ENCODE measurements at regions not wholly inside any gene's neighbourhood (a gene's known extent, or its start where the extent isn't known, plus 50 kb on each side); places are given as distances from the start of the nearest gene placed in this dataset.
"Not testable (repeated sequence)": the region's sequence is repeated elsewhere in the genome, so short reads cannot be mapped to it uniquely, and the experiment has no call there.

- DNase-seq (ENCODE audit: low spot score): no peak
Measured at GRCh38 chr18:29373000-29373399, 1196.1 kb upstream of the CDH2 start.

DNA sequence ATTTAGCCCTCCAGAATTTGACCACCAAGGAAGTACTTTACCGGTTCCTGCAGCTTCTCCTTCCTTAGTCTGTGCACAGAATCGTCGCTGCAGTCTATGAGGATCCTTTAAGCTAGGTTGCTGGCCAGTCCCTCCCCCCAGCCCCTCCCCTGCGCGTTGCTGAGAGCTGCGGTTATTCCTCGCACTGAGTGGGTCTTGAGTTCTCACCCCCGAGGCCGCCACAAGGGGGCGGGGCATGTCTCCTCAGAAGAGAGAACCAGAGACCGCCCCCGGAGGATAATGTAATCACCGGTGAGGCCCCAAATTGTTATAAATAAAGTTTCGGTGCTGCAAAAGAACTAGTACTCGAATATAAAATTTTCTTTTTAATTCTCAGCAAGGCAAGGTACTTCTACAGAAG, 1184.9 kb upstream of the CDH2 start:
- no peak for DNase-seq (ENCODE audit: low spot score)

DNA sequence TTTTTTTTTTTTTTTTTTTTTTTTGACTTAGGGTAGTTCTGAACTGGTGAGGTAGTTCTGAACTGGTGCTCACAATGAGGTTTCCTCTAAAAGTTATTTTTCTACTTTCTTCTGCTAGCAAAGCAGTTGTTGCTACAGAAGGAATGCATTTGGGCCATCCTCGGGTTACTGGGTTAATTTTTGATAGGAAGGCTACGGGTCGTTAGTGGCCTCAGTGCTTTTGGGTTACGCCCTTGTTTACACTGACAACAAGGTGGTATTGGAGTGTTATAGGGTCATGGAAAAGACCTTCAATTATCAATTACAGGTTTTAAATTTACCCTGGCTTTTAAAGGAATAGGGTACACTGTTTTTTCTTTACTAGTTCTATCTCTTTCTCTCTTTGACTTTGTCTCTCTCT, 1183.7 kb upstream of the CDH2 start:
- DNase-seq (ENCODE audit: low spot score): not testable (repeated sequence)

GRCh38 chr18:29359222-29359621, 1182.3 kb upstream of the CDH2 start:
- DNase-seq (ENCODE audit: low spot score): not testable (repeated sequence)

DNA sequence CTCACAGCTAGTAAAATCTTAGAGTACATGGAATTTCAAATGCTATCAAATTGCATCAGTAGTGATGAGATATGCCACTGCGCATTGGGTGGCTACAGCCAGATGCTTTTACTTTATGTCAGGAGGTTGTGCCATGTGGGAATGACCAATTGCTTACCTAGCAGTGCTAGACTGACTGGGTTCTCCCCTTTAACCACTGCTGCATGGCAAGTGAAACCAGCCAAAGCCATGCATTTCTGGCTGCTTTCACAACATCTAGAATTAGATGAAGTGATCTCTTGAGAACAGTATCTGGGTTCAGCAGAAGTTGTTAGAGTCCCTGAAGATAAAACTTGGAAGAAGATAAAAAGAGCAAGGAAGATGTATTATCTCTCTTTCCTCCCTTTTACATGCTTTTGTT, 1174.2 kb upstream of the CDH2 start:
- DNase-seq (ENCODE audit: low spot score): no peak

GRCh38 chr18:29328932-29329331, 1152.0 kb upstream of the CDH2 start:
- no peak for DNase-seq (ENCODE audit: low spot score)

DNA sequence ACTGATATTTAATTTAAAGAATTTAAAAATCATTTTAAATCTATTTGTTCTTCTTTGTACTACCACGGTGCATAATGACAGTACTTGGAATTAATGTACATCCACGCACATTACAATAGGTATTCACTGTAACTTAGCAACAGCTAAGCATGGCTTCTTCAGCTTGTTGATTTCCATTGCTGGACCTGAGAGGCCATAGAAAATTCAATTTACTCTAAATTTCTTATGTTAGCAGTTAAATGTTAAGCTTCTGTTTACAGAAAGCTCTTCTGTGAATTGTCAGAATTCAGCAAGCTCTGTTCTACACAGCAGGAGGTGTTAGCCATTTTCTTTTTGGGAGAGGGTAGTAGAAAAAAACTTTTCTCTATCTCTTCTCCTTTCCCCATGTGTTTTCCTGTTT, 1149.3 kb upstream of the CDH2 start:
- no peak for DNase-seq (ENCODE audit: low spot score)

DNA sequence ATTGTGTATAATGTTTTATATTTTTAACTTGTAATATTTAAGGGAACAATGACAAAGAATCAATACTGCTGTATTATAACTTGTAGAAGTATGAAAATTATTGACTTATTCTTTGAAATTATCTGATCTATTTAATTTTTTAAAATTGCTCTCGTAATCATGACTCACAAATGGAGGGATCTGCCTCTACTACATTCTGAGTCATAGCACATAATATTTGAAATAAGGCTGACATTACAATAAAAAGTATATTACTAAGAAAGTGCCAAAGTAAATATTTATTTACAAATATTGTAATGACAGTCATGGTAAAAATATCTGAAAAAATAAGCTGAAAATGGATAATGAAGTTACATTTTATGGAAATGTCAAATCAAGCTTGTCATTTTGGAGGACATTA, 1144.6 kb upstream of the CDH2 start:
- DNase-seq (ENCODE audit: low spot score): no peak

- DNase-seq (ENCODE audit: low spot score): no peak
Measured at GRCh38 chr18:29313312-29313711, 1136.4 kb upstream of the CDH2 start.

DNA sequence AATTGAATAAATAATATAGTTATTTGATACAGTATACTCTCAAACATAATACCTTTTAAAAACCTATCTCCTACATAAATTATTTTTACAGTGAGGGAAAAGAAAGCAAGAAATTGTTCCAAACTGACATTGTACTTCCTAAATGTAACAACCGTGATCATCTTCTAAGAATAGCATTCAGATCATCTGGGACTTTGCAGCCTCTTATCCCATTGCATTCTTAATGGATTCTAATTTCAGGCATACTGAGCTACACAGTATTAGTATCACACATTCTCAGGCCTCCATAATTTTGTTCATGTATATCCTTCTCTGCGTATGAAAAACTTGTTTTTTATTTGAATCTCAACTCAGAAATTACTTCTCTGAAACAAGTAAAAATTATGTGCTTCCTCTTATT, 1134.7 kb upstream of the CDH2 start:
- DNase-seq (ENCODE audit: low spot score): no peak

- DNase-seq (ENCODE audit: low spot score): no peak
Measured at GRCh38 chr18:29309366-29309765, 1132.4 kb upstream of the CDH2 start.

GRCh38 chr18:29307982-29308381, 1131.1 kb upstream of the CDH2 start:
- DNase-seq (ENCODE audit: low spot score): no peak

DNA sequence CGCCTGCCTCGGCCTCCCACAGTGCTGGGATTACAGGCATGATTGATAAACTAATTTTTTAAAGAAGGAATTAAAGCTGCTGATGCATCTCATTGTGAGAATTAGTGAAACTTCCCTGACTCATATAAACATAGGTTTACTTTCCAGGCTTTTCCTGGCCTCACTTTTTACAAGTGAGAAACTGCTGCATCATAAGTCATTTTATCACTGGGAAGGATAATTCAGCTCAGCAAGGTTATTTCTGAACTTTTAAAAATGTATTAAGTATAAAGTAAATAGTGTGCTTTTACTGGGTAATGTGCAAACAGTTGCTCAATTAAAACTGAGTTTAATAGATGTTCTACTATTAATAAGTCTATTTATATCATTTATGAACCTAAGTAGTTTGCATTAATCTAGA, 1130.3 kb upstream of the CDH2 start:
- DNase-seq (ENCODE audit: low spot score): no peak

GRCh38 chr18:29305516-29305915, 1128.6 kb upstream of the CDH2 start:
- DNase-seq (ENCODE audit: low spot score): no peak

- no peak for DNase-seq (ENCODE audit: low spot score)
Measured at GRCh38 chr18:29301048-29301447, 1124.1 kb upstream of the CDH2 start.

DNA sequence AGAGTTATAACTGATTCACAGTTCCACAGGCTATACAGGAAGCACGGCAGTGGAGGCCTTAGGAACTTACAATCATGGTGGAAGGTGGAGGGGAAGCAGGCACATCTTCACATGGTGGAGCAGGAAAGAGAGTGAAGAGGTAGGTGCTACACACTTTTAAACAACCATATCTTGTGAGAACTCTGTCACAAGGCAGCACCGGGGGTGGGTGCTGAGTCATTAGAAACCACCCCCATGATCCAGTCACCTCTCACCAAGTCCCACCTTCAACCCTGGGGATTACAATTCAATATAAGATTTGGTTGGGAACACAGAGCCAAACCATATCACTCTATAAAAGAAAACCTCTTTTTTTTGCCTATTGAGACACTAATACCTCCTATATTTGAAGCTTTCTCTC, 1108.5 kb upstream of the CDH2 start:
- no peak for DNase-seq (ENCODE audit: low spot score)

GRCh38 chr18:29271501-29271900, 1094.6 kb upstream of the CDH2 start:
- no peak for DNase-seq (ENCODE audit: low spot score)

- no peak for DNase-seq (ENCODE audit: low spot score)
Measured at GRCh38 chr18:29259838-29260237, 1082.9 kb upstream of the CDH2 start.

DNA sequence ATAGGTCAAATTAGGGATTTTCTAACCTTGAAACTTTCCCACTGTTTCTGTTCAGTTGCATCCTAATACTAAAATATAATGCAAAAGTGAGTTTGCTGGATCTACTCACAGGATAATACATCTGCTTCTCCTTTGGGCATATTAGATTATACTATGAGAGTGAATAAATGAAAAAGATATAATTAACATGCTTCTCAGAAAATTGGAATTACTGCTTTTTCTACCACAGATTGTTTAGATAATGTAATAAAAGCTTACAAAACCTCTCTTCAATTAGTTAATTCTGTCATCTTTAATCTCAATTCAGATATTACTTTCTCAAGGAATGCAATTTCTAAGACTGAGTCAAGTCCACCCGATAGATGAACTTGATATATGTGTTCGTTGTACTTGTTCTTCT, 1077.2 kb upstream of the CDH2 start:
- DNase-seq (ENCODE audit: low spot score): no peak

- DNase-seq (ENCODE audit: low spot score): no peak
Measured at GRCh38 chr18:29251681-29252080, 1074.8 kb upstream of the CDH2 start.

DNA sequence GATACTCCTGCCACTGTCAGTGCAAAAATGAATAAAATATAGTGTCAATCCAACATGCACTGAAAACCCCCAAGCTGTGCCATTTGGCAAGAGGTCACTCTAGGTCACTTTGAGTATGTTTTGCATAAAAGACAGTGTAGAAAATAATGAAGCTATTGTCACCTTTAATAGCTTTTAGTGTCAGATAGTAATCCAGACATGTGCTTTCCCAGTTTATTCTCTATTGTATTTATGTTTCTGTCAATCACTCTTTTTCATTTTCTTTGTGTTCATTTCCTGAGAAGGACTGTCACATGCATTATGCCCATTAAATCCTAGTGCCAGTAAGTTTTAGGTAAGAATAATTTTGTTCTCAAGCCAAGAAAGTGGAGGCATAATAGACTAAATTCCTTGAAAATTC, 1073.9 kb upstream of the CDH2 start:
- no peak for DNase-seq (ENCODE audit: low spot score)

DNA sequence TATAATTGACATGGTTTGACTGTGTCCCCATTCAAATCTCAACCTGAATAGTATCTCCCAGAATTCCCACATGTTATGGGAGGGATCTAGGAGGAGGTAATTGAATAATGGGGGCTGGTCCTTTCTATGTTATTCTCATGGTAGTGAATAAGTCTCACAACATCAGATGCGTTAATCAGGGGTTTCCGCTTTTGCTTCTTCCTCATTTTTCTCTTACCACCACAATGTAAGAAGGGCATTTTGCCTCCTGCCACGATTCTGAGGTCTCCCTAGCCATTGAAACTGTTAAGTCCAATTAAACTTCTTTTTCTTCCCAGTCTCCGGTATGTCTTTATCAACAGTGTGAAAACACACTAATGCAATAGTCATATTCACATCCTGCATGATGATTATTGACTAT, 1073.3 kb upstream of the CDH2 start:
- DNase-seq (ENCODE audit: low spot score): no peak

GRCh38 chr18:29248805-29249204, 1071.9 kb upstream of the CDH2 start:
- no peak for DNase-seq (ENCODE audit: low spot score)

DNA sequence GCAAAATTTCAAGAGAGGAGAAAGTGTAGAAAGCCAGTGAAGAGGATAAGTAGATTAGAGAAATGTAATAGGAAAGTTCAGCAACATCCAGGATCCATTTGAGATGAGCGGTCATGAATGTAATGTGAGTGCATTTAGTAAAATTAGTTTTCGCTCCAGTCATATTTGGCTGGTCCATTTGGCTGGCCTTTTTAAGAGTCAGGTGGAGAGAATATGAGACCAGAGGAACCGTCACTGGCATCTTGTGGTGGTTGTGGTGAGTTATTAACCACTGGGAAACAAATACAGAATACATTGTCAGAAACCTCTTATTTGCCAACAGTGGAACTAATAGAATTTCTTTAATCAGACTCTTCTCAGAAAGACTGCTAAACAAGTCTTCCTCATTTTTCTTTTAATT, 1064.3 kb upstream of the CDH2 start:
- no peak for DNase-seq (ENCODE audit: low spot score)

DNA sequence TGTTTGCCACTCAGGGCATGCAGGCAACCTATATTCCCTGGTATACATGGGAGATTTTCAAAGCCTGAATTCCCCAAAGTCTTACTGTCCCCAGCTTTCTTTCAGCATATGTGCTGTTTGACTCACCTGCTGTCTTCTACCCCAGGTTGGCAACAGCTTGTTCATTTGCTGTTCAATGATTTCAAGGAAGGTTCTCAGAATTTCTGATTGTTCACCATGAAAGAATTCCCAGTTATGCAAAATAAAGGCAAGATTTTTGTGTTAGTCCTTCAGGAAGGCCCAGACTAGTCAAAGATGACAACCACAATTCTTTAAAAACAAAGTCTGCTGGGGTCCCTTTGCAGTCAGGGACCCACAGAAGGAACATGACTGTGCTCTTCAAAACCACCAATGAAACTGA, 1057.8 kb upstream of the CDH2 start:
- DNase-seq (ENCODE audit: low spot score): no peak
